ENCODE measurements at regions not wholly inside any gene's neighbourhood (a gene's known extent, or its start where the extent isn't known, plus 50 kb on each side); places are given as distances from the start of the nearest gene placed in this dataset.

DNA sequence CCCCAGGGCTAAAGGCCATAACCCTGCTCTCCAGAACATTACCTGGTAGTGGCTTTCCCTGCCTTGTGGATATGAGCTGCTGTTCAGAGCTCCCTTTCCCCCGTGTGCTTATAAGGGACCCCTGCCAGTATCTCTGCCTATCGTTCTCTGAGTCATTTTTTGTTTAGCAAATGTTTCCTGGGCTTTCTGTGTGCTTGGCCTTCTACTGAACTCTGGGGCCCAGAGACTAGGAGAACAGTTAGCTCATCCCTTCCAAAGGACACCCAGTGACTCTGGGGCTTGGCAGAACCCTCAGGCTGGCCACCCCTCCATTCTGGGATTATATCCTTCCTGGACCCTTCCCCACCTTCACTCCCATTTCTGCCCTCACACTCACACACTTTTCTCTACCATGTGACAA is 80.8 kb upstream of the POU3F1 start:
- DNase-seq (ENCODE audit: low read depth) = no peak
- in situ Hi-C loops (cut with HindIII; ENCODE audit: low pct_unique_long_range_greater_than_20kb, low sequenced_read_pairs) = no loop called here

DNA sequence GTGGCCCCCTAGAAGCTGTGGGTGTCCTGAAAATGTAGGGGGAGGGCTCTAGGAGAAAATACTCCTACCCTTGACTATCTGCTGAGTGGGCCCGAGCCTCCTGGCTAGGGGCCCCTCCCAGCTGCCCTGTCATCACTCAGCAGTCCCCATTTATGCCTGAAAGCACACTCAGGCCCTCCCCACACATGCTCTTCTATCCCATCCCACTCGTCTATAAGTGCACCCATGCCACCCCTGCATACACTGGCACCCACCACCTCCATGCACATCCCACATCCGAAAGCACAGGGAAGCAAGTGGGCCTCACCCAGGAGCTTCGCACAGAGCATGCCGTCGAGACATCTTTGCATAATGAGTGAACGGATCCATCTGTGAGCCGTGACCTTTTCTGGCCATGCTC is 80.4 kb upstream of the POU3F1 start:
- in situ Hi-C loops (cut with HindIII; ENCODE audit: low pct_unique_long_range_greater_than_20kb, low sequenced_read_pairs) = no loop called here
- no peak for DNase-seq (ENCODE audit: low read depth)

DNA sequence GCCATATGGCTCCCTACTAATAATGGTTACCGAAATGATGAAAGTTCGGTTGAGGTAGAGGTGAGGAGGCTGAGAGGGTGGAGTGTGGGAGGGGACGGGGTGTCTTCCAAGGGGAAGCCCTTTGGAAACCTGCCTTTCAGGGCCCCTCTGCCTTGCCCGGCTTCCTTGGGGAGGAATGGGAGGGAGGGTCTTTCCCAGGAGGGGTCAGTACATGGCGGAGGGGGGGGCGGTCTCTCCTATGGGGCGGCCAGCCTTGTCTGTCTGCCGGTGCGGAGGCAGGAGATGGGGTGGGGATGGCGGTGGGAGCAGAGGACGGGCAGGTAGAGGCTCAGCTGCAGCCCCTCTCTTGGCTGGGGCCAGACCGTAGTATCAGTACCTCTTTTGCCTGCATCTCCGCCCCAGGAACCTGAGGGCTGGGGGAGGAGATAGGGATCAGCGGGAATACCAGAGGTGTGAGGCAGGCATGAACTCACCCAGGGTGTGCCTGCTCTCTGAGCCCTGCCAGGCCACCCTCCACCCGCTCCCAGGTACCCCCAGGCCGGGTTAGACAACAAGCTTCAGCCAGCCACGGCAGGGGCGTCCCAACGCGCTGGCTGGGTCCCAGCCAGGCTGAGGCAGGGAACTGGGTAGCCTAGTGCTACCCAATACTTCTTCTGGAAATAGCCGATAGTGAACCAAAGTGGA is 79.4 kb upstream of the POU3F1 start:
- in situ Hi-C loops (cut with HindIII; ENCODE audit: low pct_unique_long_range_greater_than_20kb, low sequenced_read_pairs) = no loop called here
- no peak for DNase-seq (ENCODE audit: low read depth)

- DNase-seq (ENCODE audit: low read depth) = no peak
- in situ Hi-C loops (cut with HindIII; ENCODE audit: low pct_unique_long_range_greater_than_20kb, low sequenced_read_pairs) = no loop called here
Observed at GRCh38 chr1:38125016-38125415, 78.4 kb upstream of the POU3F1 start.

- DNase-seq (ENCODE audit: low read depth) = no peak
- in situ Hi-C loops (cut with HindIII; ENCODE audit: low pct_unique_long_range_greater_than_20kb, low sequenced_read_pairs) = no loop called here
Observed at GRCh38 chr1:38123356-38124135, 77.0 kb upstream of the POU3F1 start.

- in situ Hi-C loops (cut with HindIII; ENCODE audit: low pct_unique_long_range_greater_than_20kb, low sequenced_read_pairs) = no loop called here
Observed at GRCh38 chr1:38121231-38121680, 74.7 kb upstream of the POU3F1 start.

DNA sequence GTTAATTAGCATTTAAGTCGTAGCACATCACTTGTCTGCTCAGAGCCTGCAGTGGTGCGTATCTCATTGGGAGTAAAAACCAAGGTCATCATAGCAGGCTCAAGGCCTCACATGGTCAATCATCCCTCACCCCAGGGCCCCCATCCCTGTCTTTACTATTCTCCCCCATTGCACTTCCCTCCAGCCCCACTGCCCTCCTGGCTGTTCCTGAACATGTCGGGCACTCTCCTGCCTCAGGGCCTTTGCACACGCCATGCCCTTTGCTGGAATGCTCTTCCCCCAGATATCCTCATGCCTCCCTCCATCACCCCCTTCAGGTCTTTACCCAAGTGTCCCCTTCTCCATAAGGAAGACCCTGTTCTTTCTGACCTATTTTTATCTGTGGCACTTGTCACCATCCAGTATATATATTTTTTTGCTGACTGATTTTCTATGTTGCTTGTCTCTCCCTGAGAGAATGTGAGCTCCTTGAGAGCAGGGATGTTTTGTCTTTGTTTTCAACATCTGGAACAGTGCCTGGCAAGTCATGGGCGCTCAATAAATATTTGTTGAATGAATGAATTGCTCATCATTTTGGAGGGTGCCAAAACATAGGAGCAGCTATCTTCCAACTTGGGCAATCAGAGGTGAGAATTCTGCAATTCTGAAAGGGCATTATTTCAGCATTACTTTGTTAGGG is 74.1 kb upstream of the POU3F1 start:
- in situ Hi-C loops (cut with HindIII; ENCODE audit: low pct_unique_long_range_greater_than_20kb, low sequenced_read_pairs) = no loop called here
- no peak for DNase-seq (ENCODE audit: low read depth)

More at GRCh38 chr1:38121231-38121680, 74.7 kb upstream of the POU3F1 start:
- DNase-seq (ENCODE audit: low read depth) = no peak

- in situ Hi-C loops (cut with HindIII; ENCODE audit: low pct_unique_long_range_greater_than_20kb, low sequenced_read_pairs) = no loop called here
- no peak for DNase-seq (ENCODE audit: low read depth)
Observed at GRCh38 chr1:38118976-38119375, 72.4 kb upstream of the POU3F1 start.

GRCh38 chr1:38117444-38117887 is 70.9 kb upstream of the POU3F1 start:
- in situ Hi-C loops (cut with HindIII; ENCODE audit: low pct_unique_long_range_greater_than_20kb, low sequenced_read_pairs) = no loop called here
- DNase-seq (ENCODE audit: low read depth) = no peak

DNA sequence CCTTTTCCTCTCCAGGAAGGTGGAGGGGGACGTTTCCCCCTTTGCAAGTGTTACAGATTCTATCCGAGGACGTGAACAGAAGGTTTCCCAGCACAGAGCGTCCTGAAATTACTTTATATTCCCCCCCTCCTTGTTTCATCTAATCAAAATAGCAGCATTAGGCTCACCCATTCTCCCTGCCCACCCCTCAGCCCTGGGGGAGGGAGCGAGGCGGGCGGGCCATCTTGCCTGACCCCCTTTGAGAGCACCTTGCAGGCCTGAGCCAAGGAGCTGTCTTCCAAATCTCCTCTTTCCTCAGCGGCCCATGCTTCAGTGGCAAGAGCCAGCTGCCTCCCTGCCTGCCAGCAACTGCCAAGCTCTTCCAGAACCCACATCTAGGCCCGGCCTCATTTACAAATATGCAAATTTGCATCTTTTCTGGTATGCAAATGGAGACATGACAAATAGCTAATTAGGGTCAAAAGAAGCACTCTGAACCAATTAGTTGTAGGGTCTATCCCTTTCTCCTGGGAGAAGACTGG is 69.1 kb upstream of the POU3F1 start:
- in situ Hi-C loops (cut with HindIII; ENCODE audit: low pct_unique_long_range_greater_than_20kb, low sequenced_read_pairs) = no loop called here

GRCh38 chr1:38115226-38115625 is 68.6 kb upstream of the POU3F1 start:
- in situ Hi-C loops (cut with HindIII; ENCODE audit: low pct_unique_long_range_greater_than_20kb, low sequenced_read_pairs) = no loop called here
- DNase-seq (ENCODE audit: low read depth) = no peak

More for the DNA sequence above, 69.1 kb upstream of the POU3F1 start:
- no peak for DNase-seq (ENCODE audit: low read depth)

DNA sequence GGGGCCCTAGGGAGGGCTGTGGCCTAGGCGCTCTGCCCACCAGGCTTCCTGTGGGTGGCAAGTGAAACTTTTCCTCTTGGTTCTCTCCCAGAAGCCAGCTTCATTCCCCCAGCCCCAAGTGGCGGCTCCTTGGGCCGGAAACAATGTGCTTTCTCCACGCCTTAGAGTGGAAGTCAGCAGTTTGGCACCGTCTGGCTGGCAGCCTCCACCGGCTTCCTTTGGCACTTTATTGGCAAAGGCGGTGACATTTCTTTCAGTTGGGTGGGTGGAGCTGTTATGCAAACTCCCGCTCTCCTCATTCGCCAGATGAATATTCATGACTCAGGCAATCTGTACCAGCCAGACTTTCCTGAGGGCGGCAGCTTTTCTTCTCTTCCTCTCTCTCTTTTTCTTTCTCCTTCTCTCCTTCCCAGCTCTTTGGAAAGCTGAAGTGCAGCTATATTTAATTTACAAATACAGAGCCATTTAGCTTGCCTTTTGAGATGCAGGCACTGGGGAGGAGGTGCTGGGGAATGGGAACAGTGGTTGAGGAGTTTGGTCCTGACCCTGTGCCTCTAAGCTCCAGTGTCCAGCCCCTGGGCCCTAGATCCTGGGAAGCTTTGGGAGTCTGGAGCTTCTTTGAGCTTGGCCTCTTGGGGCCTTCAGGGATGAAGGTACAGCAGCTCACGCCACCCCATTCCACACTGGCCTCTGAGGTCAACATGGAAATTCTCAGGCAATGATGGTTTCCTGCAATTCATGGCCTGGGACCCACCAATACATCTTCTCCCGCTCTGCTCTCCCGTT is 67.8 kb upstream of the POU3F1 start:
- in situ Hi-C loops (cut with HindIII; ENCODE audit: low pct_unique_long_range_greater_than_20kb, low sequenced_read_pairs) = no loop called here

DNA sequence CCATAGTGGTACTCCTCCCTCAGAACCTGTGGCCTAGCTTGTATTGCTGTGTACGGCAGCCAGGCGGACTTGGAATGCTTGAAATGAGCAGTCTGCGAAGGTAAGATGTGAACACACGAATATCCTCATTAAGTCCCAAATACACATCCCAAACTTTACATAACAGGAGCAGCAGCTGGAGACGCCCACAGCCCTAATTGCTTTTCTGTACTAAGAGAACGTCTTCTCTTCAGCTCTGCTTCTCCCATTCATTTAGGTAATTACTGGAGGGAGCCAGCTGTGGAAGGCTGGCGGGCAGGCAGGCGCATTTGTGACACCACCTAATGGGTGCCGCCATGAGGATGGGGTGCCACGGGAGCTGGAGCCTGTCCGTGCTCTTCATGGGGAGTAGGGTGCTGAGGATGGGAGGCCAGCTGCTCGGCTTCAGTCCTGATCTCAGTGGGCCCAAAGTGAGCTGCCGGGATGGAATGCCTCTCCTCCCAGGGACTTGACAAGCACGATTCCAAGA is 66.6 kb upstream of the POU3F1 start:
- no peak for DNase-seq (ENCODE audit: low read depth)
- in situ Hi-C loops (cut with HindIII; ENCODE audit: low pct_unique_long_range_greater_than_20kb, low sequenced_read_pairs) = no loop called here

More for the DNA sequence above, 67.8 kb upstream of the POU3F1 start:
- DNase-seq (ENCODE audit: low read depth) = no peak

- no peak for DNase-seq (ENCODE audit: low read depth)
- in situ Hi-C loops (cut with HindIII; ENCODE audit: low pct_unique_long_range_greater_than_20kb, low sequenced_read_pairs) = no loop called here
Observed at GRCh38 chr1:38111589-38111988, 65.0 kb upstream of the POU3F1 start.

GRCh38 chr1:38105267-38105666 is 58.7 kb upstream of the POU3F1 start:
- in situ Hi-C loops (cut with HindIII; ENCODE audit: low pct_unique_long_range_greater_than_20kb, low sequenced_read_pairs) = no loop called here
- DNase-seq (ENCODE audit: low read depth) = no peak

DNA sequence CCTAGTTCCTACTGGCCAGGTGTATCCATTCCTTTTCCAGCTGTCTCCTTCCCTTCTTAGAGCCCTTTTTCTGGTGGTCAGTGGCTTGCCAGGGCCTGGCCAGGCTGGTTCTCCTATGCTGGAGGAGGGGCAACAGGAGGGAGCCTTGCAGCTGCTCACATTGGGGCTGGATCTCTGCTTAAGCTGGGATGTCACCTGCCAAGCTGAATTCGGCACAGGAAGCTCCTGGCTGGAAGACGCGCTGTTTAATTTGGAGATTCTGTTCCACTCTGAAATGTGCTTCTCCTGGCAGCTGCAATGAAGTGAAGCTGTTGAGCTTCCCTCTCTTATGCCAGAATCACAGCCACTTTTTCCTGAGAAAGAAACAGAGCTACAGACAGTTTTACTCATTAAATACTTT is 56.0 kb upstream of the POU3F1 start:
- in situ Hi-C loops (cut with HindIII; ENCODE audit: low pct_unique_long_range_greater_than_20kb, low sequenced_read_pairs) = no loop called here
- no peak for DNase-seq (ENCODE audit: low read depth)

GRCh38 chr1:38101037-38101785 is 54.6 kb upstream of the POU3F1 start:
- in situ Hi-C loops (cut with HindIII; ENCODE audit: low pct_unique_long_range_greater_than_20kb, low sequenced_read_pairs) = no loop called here
- no peak for DNase-seq (ENCODE audit: low read depth)
